H1 (cell line): ENCODE measurements at regions not wholly inside any gene's neighbourhood (a gene's known extent, or its start where the extent isn't known, plus 50 kb on each side); places are given as distances from the start of the nearest gene placed in this dataset.

Source experiments
- CTCF ChIA-PET: fragments of 300-600 bp; sonication (Branson Sonifier 250); formaldehyde crosslinking; loops from one replicate; lab custom pipeline; 2021; ENCODE audit not compliant: partially characterized antibody; lab: Charles Lee
- POLR2A ChIA-PET: fragments of 300-600 bp; sonication (Branson Sonifier 250); formaldehyde crosslinking; loops from one replicate; lab custom pipeline; 2021; ENCODE audit warnings: inconsistent platforms; ENCODE audit not compliant: partially characterized antibody; lab: Charles Lee
- DNase-seq, 2 experiments: peaks; one replicate each; pipeline versions ENCODE4 v3.0.0 to v3.0.0-alpha.2; 2010 to 2022; ENCODE audit warnings: low spot score in 2 of 2, low read depth in 1 of 2, mixed read lengths in 1 of 2
- FAIRE-seq: peaks from 2 replicates; lab custom pipeline; 2011; peaks lifted over from hg19 to GRCh38; lab: Jason Lieb, UNC
- H2AFZ ChIP-seq: 2 replicates; pipeline ENCODE4 v1.8.1; 2012; ENCODE audit warnings: low read length, inconsistent platforms
- H2AK5ac ChIP-seq: 2 replicates; pipeline ENCODE4 v1.6.1; 2013; ENCODE audit warnings: low read depth, low read length
- H2BK120ac ChIP-seq: replicated peaks from 2 replicates; pipeline ENCODE3; 2013; ENCODE audit warnings: low read depth, low read length, inconsistent platforms
- H2BK12ac ChIP-seq: 2 replicates; pipeline ENCODE4 v1.6.1; 2013; ENCODE audit warnings: low read depth, low read length
- H2BK15ac ChIP-seq: 2 replicates; pipeline ENCODE4 v1.6.1; 2013; ENCODE audit warnings: low read length
- H2BK20ac ChIP-seq: 2 replicates; pipeline ENCODE4 v1.6.1; 2013; ENCODE audit warnings: low read length
- H2BK5ac ChIP-seq: 2 replicates; pipeline ENCODE4 v1.6.1; 2013; ENCODE audit warnings: low read depth, low read length
- H3K14ac ChIP-seq: 2 replicates; pipeline ENCODE4 v1.6.1; 2013; ENCODE audit warnings: inconsistent platforms; ENCODE audit not compliant: insufficient read length
- H3K18ac ChIP-seq: 2 replicates; pipeline ENCODE4 v1.6.1; 2013; ENCODE audit warnings: low read length; ENCODE audit errors: extremely low read depth
- H3K23ac ChIP-seq: 2 replicates; pipeline ENCODE4 v1.6.1; 2013; ENCODE audit warnings: inconsistent platforms; ENCODE audit not compliant: insufficient read length
- H3K23me2 ChIP-seq: 2 replicates; pipeline ENCODE4 v1.6.1; 2013; ENCODE audit warnings: low read depth, low read length
- H3K27ac ChIP-seq: 2 replicates; pipeline ENCODE4 v1.6.1; 2011; ENCODE audit warnings: low read depth, low read length, inconsistent platforms
- H3K27me3 ChIP-seq, 4 experiments: replicated peaks in 1 of 4; 1 replicate in 1 of 4; 2 replicates in 3 of 4; pipeline versions ENCODE4 v1.6.1 to v1.8.1; 2011 to 2013; ENCODE audit warnings: low read length in 3 of 4, mild to moderate bottlenecking in 3 of 4, inconsistent platforms in 2 of 4, mixed read lengths in 2 of 4, moderate library complexity in 1 of 4; ENCODE audit not compliant: control insufficient read depth in 3 of 4, insufficient read depth in 3 of 4; ENCODE audit errors: extremely low read depth in 1 of 4
- H3K36me3 ChIP-seq, 4 experiments: 2 replicates each; pipeline versions ENCODE4 v1.6.1 to v1.8.1; 2011 to 2013; ENCODE audit warnings: mild to moderate bottlenecking in 4 of 4, low read length in 3 of 4, moderate library complexity in 2 of 4, control low read depth in 1 of 4, inconsistent platforms in 1 of 4; ENCODE audit not compliant: insufficient read depth in 4 of 4, control insufficient read depth in 2 of 4
- H3K4ac ChIP-seq: replicated peaks from 2 replicates; pipeline ENCODE3; 2013; ENCODE audit warnings: low read length, low read depth, mixed read lengths, inconsistent platforms; ENCODE audit not compliant: insufficient read length
- H3K4me1 ChIP-seq, 4 experiments: replicated peaks in 1 of 4; 1 replicate in 1 of 4; 2 replicates in 3 of 4; pipeline versions ENCODE4 v1.6.1 to v1.8.1; 2011 to 2013; ENCODE audit warnings: low read length in 3 of 4, inconsistent platforms in 2 of 4, mixed read lengths in 1 of 4; ENCODE audit not compliant: insufficient read depth in 4 of 4, control insufficient read depth in 3 of 4
- H3K4me2 ChIP-seq, 2 experiments: 2 replicates each; pipeline versions ENCODE4 v1.6.1 to v1.8.1; 2011 to 2013; ENCODE audit warnings: low read depth in 2 of 2, low read length in 2 of 2, control low read depth in 1 of 2, inconsistent platforms in 1 of 2, mild to moderate bottlenecking in 1 of 2; ENCODE audit not compliant: insufficient read depth in 1 of 2
- H3K4me3 ChIP-seq, 4 experiments: fragments of 200-600, 300-600 bp in 1 of 4; sonication (generic), shearing (Covaris generic), sonication (Bioruptor Twin) in 1 of 4; 2 replicates each; pipeline versions ENCODE4 v1.5.1 to v1.8.1; 2011 to 2016; ENCODE audit warnings: low read length in 4 of 4, low read depth in 3 of 4, control low read depth in 2 of 4, inconsistent platforms in 2 of 4, mild to moderate bottlenecking in 2 of 4, mixed read lengths in 1 of 4, moderate library complexity in 1 of 4; ENCODE audit not compliant: insufficient read depth in 2 of 4; ENCODE audit errors: extremely low read depth in 1 of 4
- H3K56ac ChIP-seq: replicated peaks from 2 replicates; pipeline ENCODE3; 2013; ENCODE audit warnings: low read depth, mild to moderate bottlenecking, mixed read lengths, low read length, inconsistent platforms; ENCODE audit not compliant: insufficient read length
- H3K79me1 ChIP-seq: 2 replicates; pipeline ENCODE4 v1.6.1; 2013; ENCODE audit warnings: low read depth, low read length, control low read depth
- H3K79me2 ChIP-seq, 2 experiments: 2 replicates each; pipeline versions ENCODE4 v1.6.1 to v1.8.1; 2012 to 2013; ENCODE audit warnings: low read length in 2 of 2, mild to moderate bottlenecking in 2 of 2, inconsistent platforms in 1 of 2; ENCODE audit not compliant: insufficient read depth in 2 of 2, control insufficient read depth in 1 of 2
- H3K9ac ChIP-seq, 4 experiments: replicated peaks in 1 of 4; 1 replicate in 1 of 4; 2 replicates in 3 of 4; pipeline versions ENCODE4 v1.6.1 to v1.8.1; 2011 to 2013; ENCODE audit warnings: low read depth in 3 of 4, low read length in 3 of 4, control low read depth in 2 of 4, mild to moderate bottlenecking in 2 of 4, moderate library complexity in 2 of 4, inconsistent platforms in 1 of 4; ENCODE audit errors: extremely low read depth in 1 of 4
- H3K9me3 ChIP-seq, 2 experiments: 2 replicates each; pipeline versions ENCODE4 v1.6.1 to v1.8.1; 2012 to 2013; ENCODE audit warnings: mild to moderate bottlenecking in 2 of 2, moderate library complexity in 2 of 2, control low read depth in 1 of 2, inconsistent platforms in 1 of 2, low read depth in 1 of 2, low read length in 1 of 2, mixed read lengths in 1 of 2; ENCODE audit not compliant: insufficient read depth in 2 of 2
- H4K20me1 ChIP-seq, 2 experiments: replicated peaks in 1 of 2; 2 replicates each; pipeline versions ENCODE3 to v1.8.1; 2011 to 2013; ENCODE audit warnings: inconsistent platforms in 2 of 2, low read length in 2 of 2, mild to moderate bottlenecking in 1 of 2; ENCODE audit not compliant: insufficient read depth in 2 of 2, control insufficient read depth in 1 of 2
- H4K5ac ChIP-seq: 2 replicates; pipeline ENCODE4 v1.6.1; 2013; ENCODE audit warnings: low read length, low read depth, mixed read lengths, inconsistent platforms; ENCODE audit not compliant: insufficient read length
- H4K8ac ChIP-seq: 2 replicates; pipeline ENCODE4 v1.8.0; 2013; ENCODE audit warnings: mild to moderate bottlenecking, moderate library complexity, low read length, inconsistent platforms; ENCODE audit not compliant: insufficient read depth; ENCODE audit errors: extremely low read depth
- H4K91ac ChIP-seq: replicated peaks from 2 replicates; pipeline ENCODE3; 2013; ENCODE audit warnings: low read length, mixed read lengths, inconsistent platforms; ENCODE audit not compliant: insufficient read length
- KDM4A ChIP-seq: IDR thresholded peaks from one replicate; pipeline ENCODE4 v1.7.1; 2012; ENCODE audit warnings: low read depth, mild to moderate bottlenecking, moderate library complexity, low read length, inconsistent platforms; ENCODE audit not compliant: severe bottlenecking
- SIRT6 ChIP-seq: IDR thresholded peaks from one replicate; pipeline ENCODE4 v1.7.1; 2012; ENCODE audit warnings: low read length, inconsistent platforms
- TEAD4 ChIP-seq: IDR thresholded peaks from 2 replicates; pipeline ENCODE4 v1.6.1; 2012; ENCODE audit warnings: low read depth, low read length, inconsistent platforms, mixed read lengths
- YY1 ChIP-seq: IDR thresholded peaks from 2 replicates; pipeline ENCODE4 v1.6.1; 2011; ENCODE audit warnings: low read depth, mild to moderate bottlenecking, low read length
- WGBS, 2 experiments: shearing (Covaris generic) in 1 of 2; methylation state at CpG; one replicate each; pipeline versions ENCODE4 v1.1.6 to v1.1.7; 2013 to 2015; ENCODE audit warnings: low lambda C conversion rate in 2 of 2, mixed read lengths in 2 of 2, inconsistent platforms in 1 of 2, low coverage in 1 of 2, missing lambda C conversion rate in 1 of 2; ENCODE audit not compliant: insufficient replicate concordance in 2 of 2, insufficient coverage in 1 of 2, insufficient read length in 1 of 2; ENCODE audit errors: extremely low coverage in 1 of 2, missing lambda C conversion rate in 1 of 2; 5-methylcytosine and 5-hydroxymethylcytosine counted together

DNA sequence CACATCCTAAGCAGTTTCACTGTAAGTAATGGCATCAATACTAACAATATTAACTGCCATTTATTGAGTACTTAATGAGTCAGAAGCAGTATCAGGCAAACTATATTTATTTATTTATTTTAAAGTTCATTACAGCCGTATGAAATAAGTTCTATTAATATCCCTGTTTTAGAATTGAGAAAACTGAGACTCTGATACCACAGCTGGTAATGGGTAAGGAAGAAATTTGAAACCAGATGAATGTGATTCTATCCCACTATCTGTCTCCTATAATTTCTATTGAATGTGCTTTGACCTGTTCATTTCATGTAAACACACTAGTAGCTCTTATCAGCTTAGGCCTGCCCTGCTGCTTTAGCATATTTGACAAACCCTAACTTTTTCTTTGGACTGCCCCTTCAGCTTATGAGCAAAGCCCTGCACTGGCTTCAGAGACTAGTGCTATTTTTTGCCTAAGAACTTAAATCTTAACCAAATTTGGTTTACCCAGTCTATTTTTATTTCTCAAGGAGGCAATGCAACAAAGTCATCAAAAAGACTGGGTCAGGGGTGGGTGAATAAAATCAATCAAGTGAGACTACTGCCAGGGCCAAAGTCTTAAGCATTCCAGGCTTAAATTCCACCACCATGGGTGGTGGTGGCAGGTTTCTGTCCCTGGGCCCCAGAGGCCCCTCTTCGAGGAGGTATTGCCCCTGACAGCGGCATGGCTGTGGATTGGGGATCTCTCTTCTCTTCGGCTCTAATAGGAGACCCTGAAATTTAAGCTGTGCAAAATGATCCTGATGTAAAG, 143.4 kb downstream of the DLEU7 start:
- H2BK20ac ChIP-seq: no peak overlapping the region
- H3K4me1 ChIP-seq: peaks cover 0 to 3% (median 0%) of the 10 kb centered on the region in 4 experiments; a peak in 1 of 7 replicates
- no peak overlapping the region for H2BK120ac ChIP-seq
- H4K20me1 ChIP-seq: no peaks in the 10 kb centered on the region
- no peak overlapping the region for H3K4me3 ChIP-seq
- no peak overlapping the region for H3K23ac ChIP-seq
- H3K27ac ChIP-seq: no peak overlapping the region
- no peak overlapping the region for H3K18ac ChIP-seq
- no peak overlapping the region for H3K56ac ChIP-seq
- H3K4ac ChIP-seq: no peak overlapping the region
- ChIA-PET POLR2A (interaction anchor here (0.6 to 1.6 kb wide), 3 partner anchors 9 to 703 kb away, joined by 3 to 8 read pairs (median 7); no protein-coding TSS in a partner anchor), CTCF (interaction anchor here (0.9 to 1.3 kb wide), 5 partner anchors 9 to 326 kb away, joined by 3 to 4 read pairs (median 3); no protein-coding TSS in a partner anchor)
- no peak overlapping the region for H2BK5ac ChIP-seq
- 85% methylated on average over 4 of the region's 4 CpGs; no CpG with 5 or more reads in 1 of the 2 experiments for WGBS, 2 experiments
- H2AK5ac ChIP-seq: no peak overlapping the region
- H3K79me1 ChIP-seq: no peaks in the 10 kb centered on the region
- no peak overlapping the region for H3K4me2 ChIP-seq
- no peaks in the 10 kb centered on the region for H3K36me3 ChIP-seq
- no peak overlapping the region for H2AFZ ChIP-seq
- no peak overlapping the region for H4K5ac ChIP-seq
- no peak for TF ChIP-seq SIRT6
- peak; percentile 75 for TF ChIP-seq TEAD4
- TF ChIP-seq KDM4A: no peak
- TF ChIP-seq YY1: no peak
- no peak overlapping the region for H2BK12ac ChIP-seq
- no peaks in the 10 kb centered on the region for H3K23me2 ChIP-seq
- FAIRE-seq (no peak), DNase-seq (no peak)
- H2BK15ac ChIP-seq: no peak overlapping the region
- H3K27me3 ChIP-seq: no peaks in the 10 kb centered on the region
- no peak overlapping the region for H3K14ac ChIP-seq
- no peaks in the 10 kb centered on the region for H3K9me3 ChIP-seq
- H3K79me2 ChIP-seq: no peaks in the 10 kb centered on the region
- no peak overlapping the region for H4K91ac ChIP-seq
- no peak overlapping the region for H4K8ac ChIP-seq
- no peak overlapping the region for H3K9ac ChIP-seq
